Keratinocyte (primary cell): ENCODE measurements at regions not wholly inside any gene's neighbourhood (a gene's known extent, or its start where the extent isn't known, plus 50 kb on each side); places are given as distances from the start of the nearest gene placed in this dataset.

Experiments
- DNase-seq: peaks from one replicate; pipeline ENCODE4 v3.0.0-alpha.2; 2011; ENCODE audit warnings: low read depth, missing footprints, low spot score
- FAIRE-seq: peaks from 2 replicates; lab custom pipeline; 2011; peaks lifted over from hg19 to GRCh38; lab: Jason Lieb, UNC
- H2AFZ ChIP-seq: 2 replicates; pipeline ENCODE4 v1.6.0; 2012; ENCODE audit warnings: low read length, control low read depth, inconsistent platforms; ENCODE audit not compliant: control insufficient read depth
- H3K27ac ChIP-seq: 2 replicates; pipeline ENCODE4 v1.5.1; 2011; ENCODE audit warnings: low read length; ENCODE audit not compliant: control insufficient read depth, insufficient read depth
- H3K27me3 ChIP-seq: 3 replicates; pipeline ENCODE4 v1.6.0; 2011; ENCODE audit warnings: low read length; ENCODE audit not compliant: control insufficient read depth, insufficient read depth; ENCODE audit errors: extremely low read depth
- H3K36me3 ChIP-seq, 2 experiments: 2 replicates in 1 of 2; 3 replicates in 1 of 2; pipeline ENCODE4 v1.5.1; 2011; ENCODE audit warnings: low read length in 2 of 2, mild to moderate bottlenecking in 1 of 2; ENCODE audit not compliant: control insufficient read depth in 2 of 2, insufficient read depth in 2 of 2; ENCODE audit errors: extremely low read depth in 1 of 2
- H3K4me1 ChIP-seq: 3 replicates; pipeline ENCODE4 v1.5.1; 2011; ENCODE audit warnings: low read length; ENCODE audit not compliant: control insufficient read depth, insufficient read depth; ENCODE audit errors: extremely low read depth
- H3K4me2 ChIP-seq: 3 replicates; pipeline ENCODE4 v1.6.0; 2011; ENCODE audit warnings: low read depth, low read length; ENCODE audit not compliant: control insufficient read depth, insufficient read depth; ENCODE audit errors: extremely low read depth
- H3K4me3 ChIP-seq, 3 experiments: fragments of 200-600 bp in 1 of 3; sonication (generic) in 1 of 3; 2 replicates in 2 of 3; 3 replicates in 1 of 3; pipeline ENCODE4 v1.5.1; 2011 to 2016; ENCODE audit warnings: low read length in 3 of 3, mild to moderate bottlenecking in 3 of 3, control low read depth in 2 of 3, inconsistent platforms in 1 of 3, low read depth in 1 of 3, mixed read lengths in 1 of 3, mixed run types in 1 of 3, moderate library complexity in 1 of 3; ENCODE audit not compliant: control insufficient read depth in 2 of 3, insufficient read depth in 2 of 3; ENCODE audit errors: extremely low read depth in 1 of 3
- H3K79me2 ChIP-seq: 2 replicates; pipeline ENCODE4 v1.6.0; 2012; ENCODE audit warnings: low read length; ENCODE audit not compliant: control insufficient read depth, insufficient read depth
- H3K9ac ChIP-seq: 3 replicates; pipeline ENCODE4 v1.6.0; 2011; ENCODE audit warnings: low read length; ENCODE audit not compliant: control insufficient read depth, insufficient read depth; ENCODE audit errors: extremely low read depth
- H3K9me1 ChIP-seq: 3 replicates; pipeline ENCODE4 v1.6.0; 2011; ENCODE audit warnings: low read length; ENCODE audit not compliant: control insufficient read depth, insufficient read depth; ENCODE audit errors: extremely low read depth
- H3K9me3 ChIP-seq: 2 replicates; pipeline ENCODE4 v1.5.1; 2012; ENCODE audit warnings: low read depth, low read length; ENCODE audit not compliant: control insufficient read depth
- H4K20me1 ChIP-seq: 3 replicates; pipeline ENCODE4 v1.6.0; 2011; ENCODE audit warnings: low read length; ENCODE audit not compliant: control insufficient read depth, insufficient read depth; ENCODE audit errors: extremely low read depth
- CTCF ChIP-seq, 3 experiments: IDR thresholded peaks in 1 of 3; conservative IDR thresholded peaks in 1 of 3; optimal IDR thresholded peaks in 1 of 3; 2 replicates in 2 of 3; 3 replicates in 1 of 3; pipeline versions ENCODE3 to v1.5.1; 2011; ENCODE audit warnings: low read length in 3 of 3, mild to moderate bottlenecking in 3 of 3, moderate library complexity in 2 of 3, control low read depth in 1 of 3, inconsistent platforms in 1 of 3; ENCODE audit not compliant: insufficient read depth in 2 of 3; ENCODE audit errors: extremely low read depth in 1 of 3
- EZH2 ChIP-seq: IDR thresholded peaks from one replicate; pipeline ENCODE4 v1.6.1; 2012; ENCODE audit warnings: inconsistent platforms, mild to moderate bottlenecking, low read length, moderate library complexity
- dilution Hi-C: fragments of 300-500 bp; cut with MboI; formaldehyde crosslinking; loops from one replicate; pipeline ENCODE4 v1.7.0; 2020; ENCODE audit warnings: low sequenced_read_pairs; ENCODE audit not compliant: extremely low pct_ligation_motif_present

GRCh38 chr2:71901466-71901865, 246.2 kb downstream of the CYP26B1 start:
- no peak for FAIRE-seq
- Histone ChIP-seq H4K20me1 (no peaks in the 10 kb centered on the region), H3K9me3 (no peaks in the 10 kb centered on the region), H3K9me1 (no peaks in the 10 kb centered on the region), H3K4me3 (no peak overlapping the region), H3K36me3 (no peaks in the 10 kb centered on the region), H2AFZ (no peak overlapping the region), H3K4me1 (no peaks in the 10 kb centered on the region), H3K27me3 (peaks cover 17% of the 10 kb centered on the region), H3K4me2 (no peak overlapping the region), H3K79me2 (no peaks in the 10 kb centered on the region), H3K27ac (no peak overlapping the region), H3K9ac (no peak overlapping the region)
- TF ChIP-seq EZH2 (no peak), CTCF (optimal IDR thresholded peaks at IDR 0.05 in 1 of 3, IDR thresholded peaks at IDR 0.05 in 1 of 3, conservative IDR thresholded peaks at IDR 0.05 in 1 of 3; ENCODE audit: extremely low read depth in 1 of 3, insufficient read depth in 2 of 3, low read length in 3 of 3) (no peak)
- dilution Hi-C loops: no loop called here
- no peak for DNase-seq

GRCh38 chr2:71898851-71899681, 248.6 kb downstream of the CYP26B1 start:
- TF ChIP-seq EZH2 (no peak), CTCF (optimal IDR thresholded peaks at IDR 0.05 in 1 of 3, IDR thresholded peaks at IDR 0.05 in 1 of 3, conservative IDR thresholded peaks at IDR 0.05 in 1 of 3; ENCODE audit: extremely low read depth in 1 of 3, insufficient read depth in 2 of 3, low read length in 3 of 3) (no peak)
- dilution Hi-C loops: no loop called here
- DNase-seq (no peak), FAIRE-seq (no peak)
- H3K4me3 ChIP-seq: no peak overlapping the region
- no peaks in the 10 kb centered on the region for H3K36me3 ChIP-seq
- H4K20me1 ChIP-seq: no peaks in the 10 kb centered on the region
- H3K4me1 ChIP-seq: no peaks in the 10 kb centered on the region
- no peak overlapping the region for H3K4me2 ChIP-seq
- H3K27me3 ChIP-seq: peaks cover 20% of the 10 kb centered on the region
- no peaks in the 10 kb centered on the region for H3K9me1 ChIP-seq
- no peaks in the 10 kb centered on the region for H3K79me2 ChIP-seq
- no peak overlapping the region for H2AFZ ChIP-seq
- no peaks in the 10 kb centered on the region for H3K9me3 ChIP-seq
- no peak overlapping the region for H3K27ac ChIP-seq
- no peak overlapping the region for H3K9ac ChIP-seq
